H9 (cell line): ENCODE measurements at regions not wholly inside any gene's neighbourhood (a gene's known extent, or its start where the extent isn't known, plus 50 kb on each side); places are given as distances from the start of the nearest gene placed in this dataset.

Experiments used
- DNase-seq: peaks from one replicate; pipeline ENCODE4 v3.0.0-alpha.2; 2017
- H2AFZ ChIP-seq: one replicate; pipeline ENCODE4 v1.6.1; 2013; ENCODE audit warnings: mild to moderate bottlenecking, low read length, control low read depth, moderate library complexity
- H2AK5ac ChIP-seq: 2 replicates; pipeline ENCODE4 v1.6.1; 2013; ENCODE audit warnings: low read length, control low read depth, mixed read lengths; ENCODE audit not compliant: insufficient read length
- H2BK120ac ChIP-seq: one replicate; pipeline ENCODE4 v1.6.1; 2013; ENCODE audit warnings: low read depth, mild to moderate bottlenecking, low read length, control low read depth, inconsistent platforms; ENCODE audit not compliant: poor library complexity, severe bottlenecking
- H2BK12ac ChIP-seq: 2 replicates; pipeline ENCODE4 v1.6.1; 2013; ENCODE audit warnings: low read length, control low read depth, mixed read lengths, low read depth; ENCODE audit not compliant: insufficient read length
- H2BK15ac ChIP-seq: 2 replicates; pipeline ENCODE4 v1.6.1; 2013; ENCODE audit warnings: low read depth, low read length, control low read depth
- H2BK20ac ChIP-seq: one replicate; pipeline ENCODE4 v1.6.1; 2013; ENCODE audit warnings: low read depth, mild to moderate bottlenecking, low read length, control low read depth, inconsistent platforms; ENCODE audit not compliant: poor library complexity, severe bottlenecking
- H2BK5ac ChIP-seq: 2 replicates; pipeline ENCODE4 v1.6.1; 2013; ENCODE audit warnings: low read length, control low read depth, mixed read lengths; ENCODE audit not compliant: insufficient read length
- H3K14ac ChIP-seq: 2 replicates; pipeline ENCODE4 v1.6.1; 2013; ENCODE audit warnings: low read length, control low read depth; ENCODE audit not compliant: insufficient read depth
- H3K18ac ChIP-seq: 2 replicates; pipeline ENCODE4 v1.6.1; 2013; ENCODE audit warnings: low read depth, mild to moderate bottlenecking, mixed read lengths, low read length, control low read depth; ENCODE audit not compliant: insufficient read length
- H3K23ac ChIP-seq: 2 replicates; pipeline ENCODE4 v1.6.1; 2013; ENCODE audit warnings: low read length, control low read depth, mixed read lengths, low read depth; ENCODE audit not compliant: insufficient read length
- H3K23me2 ChIP-seq: 2 replicates; pipeline ENCODE4 v1.6.1; 2013; ENCODE audit warnings: low read depth, mild to moderate bottlenecking, mixed read lengths, low read length, control low read depth; ENCODE audit not compliant: insufficient read length, poor library complexity, severe bottlenecking
- H3K27ac ChIP-seq: 2 replicates; pipeline ENCODE4 v1.5.1; 2013; ENCODE audit warnings: low read length, control low read depth, mixed read lengths, low read depth; ENCODE audit not compliant: insufficient read length
- H3K27me3 ChIP-seq: 2 replicates; pipeline ENCODE4 v1.6.1; 2013; ENCODE audit warnings: low read length, control low read depth, inconsistent platforms; ENCODE audit not compliant: insufficient read depth
- H3K4ac ChIP-seq: 2 replicates; pipeline ENCODE4 v1.6.1; 2013; ENCODE audit warnings: low read depth, mild to moderate bottlenecking, control low read depth, inconsistent platforms, low read length, moderate library complexity
- H3K4me1 ChIP-seq: 2 replicates; pipeline ENCODE4 v1.6.1; 2013; ENCODE audit warnings: low read length, control low read depth, inconsistent platforms; ENCODE audit not compliant: insufficient read depth
- H3K4me2 ChIP-seq: 2 replicates; pipeline ENCODE4 v1.6.1; 2013; ENCODE audit warnings: low read length, control low read depth, mixed read lengths; ENCODE audit not compliant: insufficient read length, insufficient read depth
- H3K56ac ChIP-seq: 2 replicates; pipeline ENCODE4 v1.6.1; 2013; ENCODE audit warnings: low read depth, mild to moderate bottlenecking, mixed read lengths, low read length, control low read depth; ENCODE audit not compliant: insufficient read length
- H3K79me1 ChIP-seq: 2 replicates; pipeline ENCODE4 v1.6.1; 2013; ENCODE audit warnings: low read depth, mild to moderate bottlenecking, moderate library complexity, low read length, control low read depth, inconsistent platforms; ENCODE audit not compliant: insufficient read depth, poor library complexity, severe bottlenecking
- H3K79me2 ChIP-seq: 2 replicates; pipeline ENCODE4 v1.6.1; 2013; ENCODE audit warnings: low read length, control low read depth, inconsistent platforms; ENCODE audit not compliant: insufficient read depth
- H3K9ac ChIP-seq: 2 replicates; pipeline ENCODE4 v1.6.1; 2013; ENCODE audit warnings: low read length, control low read depth, mixed read lengths; ENCODE audit not compliant: insufficient read length; ENCODE audit errors: extremely low read depth
- H3K9me3 ChIP-seq: one replicate; pipeline ENCODE4 v1.6.1; 2013; ENCODE audit warnings: low read depth, low read length, inconsistent platforms; ENCODE audit not compliant: control insufficient read depth
- H3T11ph ChIP-seq: one replicate; pipeline ENCODE4 v1.6.1; 2013; ENCODE audit warnings: mild to moderate bottlenecking, low read length, control low read depth, inconsistent platforms
- H4K20me1 ChIP-seq: one replicate; pipeline ENCODE4 v1.6.1; 2013; ENCODE audit not compliant: control insufficient read depth, insufficient read length, insufficient read depth
- H4K5ac ChIP-seq: 2 replicates; pipeline ENCODE4 v1.6.1; 2013; ENCODE audit warnings: low read depth, mild to moderate bottlenecking, mixed read lengths, low read length, control low read depth; ENCODE audit not compliant: insufficient read length
- H4K8ac ChIP-seq: replicated peaks from 2 replicates; pipeline ENCODE4 v1.6.1; 2013; ENCODE audit warnings: low read length, control low read depth, mixed read lengths, low read depth; ENCODE audit not compliant: insufficient read length
- H4K91ac ChIP-seq: 2 replicates; pipeline ENCODE4 v1.6.1; 2013; ENCODE audit warnings: low read depth, mild to moderate bottlenecking, moderate library complexity, mixed read lengths, low read length, control low read depth; ENCODE audit not compliant: insufficient read length
- H3K27ac Mint-ChIP-seq, 3 experiments: 2 replicates in 2 of 3; 3 replicates in 1 of 3; pipeline ENCODE4 v1.8.0; 2020 to 2021; ENCODE audit warnings: mixed read lengths in 3 of 3, mild to moderate bottlenecking in 1 of 3, moderate library complexity in 1 of 3
- H3K27me3 Mint-ChIP-seq: 2 replicates; pipeline ENCODE4 v1.8.0; 2021; ENCODE audit warnings: low read depth, mild to moderate bottlenecking, moderate library complexity, mixed read lengths
- H3K36me3 Mint-ChIP-seq, 3 experiments: 2 replicates in 2 of 3; 3 replicates in 1 of 3; pipeline ENCODE4 v1.8.0; 2020 to 2021; ENCODE audit warnings: low read depth in 3 of 3, mixed read lengths in 3 of 3; ENCODE audit not compliant: insufficient read depth in 1 of 3
- H3K4me1 Mint-ChIP-seq, 2 experiments: 2 replicates each; pipeline ENCODE4 v1.8.0; 2020; ENCODE audit warnings: mixed read lengths in 2 of 2
- H3K4me3 Mint-ChIP-seq, 2 experiments: 2 replicates in 1 of 2; 3 replicates in 1 of 2; pipeline ENCODE4 v1.8.0; 2020 to 2021; ENCODE audit warnings: mild to moderate bottlenecking in 2 of 2, mixed read lengths in 2 of 2, moderate library complexity in 1 of 2
- H3K9me3 Mint-ChIP-seq, 2 experiments: 2 replicates in 1 of 2; 3 replicates in 1 of 2; pipeline ENCODE4 v1.8.0; 2020; ENCODE audit warnings: mild to moderate bottlenecking in 2 of 2, mixed read lengths in 2 of 2, moderate library complexity in 1 of 2
- WGBS: extraction: QIAGEN DNeasy Blood & Tissue Kit; methylation state at CpG from one replicate; pipeline ENCODE4 v1.1.7; 2013; ENCODE audit warnings: missing lambda C conversion rate, low lambda C conversion rate, mixed read lengths; ENCODE audit not compliant: insufficient read length; ENCODE audit errors: extremely low coverage; 5-methylcytosine and 5-hydroxymethylcytosine counted together
- TF ChIP-seq, protein P1 (sequence below): fragments of 200-600 bp; sonication (generic); conservative IDR thresholded peaks from 3 replicates; pipeline ENCODE4 v1.8.0; 2021; ENCODE audit warnings: antibody characterized with exemption, mild to moderate bottlenecking

DNA sequence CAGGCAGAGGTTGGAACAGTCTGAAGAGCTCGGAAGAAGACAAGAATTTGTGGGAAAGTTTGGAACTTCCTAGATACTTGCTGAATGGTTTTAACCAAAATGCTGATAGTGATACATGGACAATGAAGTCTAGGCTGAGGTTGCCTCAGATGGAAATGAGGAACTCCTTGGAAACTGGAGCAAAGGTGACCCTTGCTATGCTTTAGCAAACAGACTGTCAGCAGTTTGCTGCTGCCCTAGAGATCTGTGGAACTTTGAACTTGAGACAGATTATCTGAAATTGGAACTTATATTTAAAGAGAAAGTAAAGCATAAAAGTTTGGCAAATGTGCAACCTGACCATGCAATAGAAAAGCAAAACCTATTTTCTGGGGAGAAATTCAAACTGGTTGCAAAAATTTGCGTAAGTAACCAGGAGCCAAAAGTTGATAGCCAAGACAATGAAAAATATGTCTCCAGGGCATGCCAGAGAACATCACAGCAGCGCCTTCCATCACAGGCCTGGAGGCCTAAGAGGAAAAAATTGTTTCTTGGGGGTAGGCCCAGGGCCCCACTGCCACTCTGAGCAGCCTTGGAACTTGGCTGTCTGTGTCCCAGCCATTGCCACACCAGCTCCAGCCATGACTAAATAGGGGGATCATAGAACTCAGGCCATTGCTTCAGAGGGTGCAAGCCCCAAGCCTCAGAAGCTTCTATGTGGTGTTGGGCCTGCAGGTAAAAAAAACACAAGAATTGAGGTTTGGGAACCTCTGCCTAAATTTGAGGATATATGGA is 675.3 kb downstream of the LTN1 start:
- Mint-ChIP-seq H3K4me1 (peaks cover 0 to 3% of the 10 kb centered on the region in 2 experiments; a peak in 1 of 4 replicates), H3K9me3 (peaks cover 11 to 12% of the 10 kb centered on the region in 2 experiments; a peak in 4 of 5 replicates), H3K4me3 (no peak overlapping the region), H3K27ac (no peak overlapping the region), H3K27me3 (no peaks in the 10 kb centered on the region; the same call in 1 of the 2 replicates), H3K36me3 (peaks cover 7 to 26% (median 7%) of the 10 kb centered on the region in 3 experiments)
- TF ChIP-seq, protein P1, sequence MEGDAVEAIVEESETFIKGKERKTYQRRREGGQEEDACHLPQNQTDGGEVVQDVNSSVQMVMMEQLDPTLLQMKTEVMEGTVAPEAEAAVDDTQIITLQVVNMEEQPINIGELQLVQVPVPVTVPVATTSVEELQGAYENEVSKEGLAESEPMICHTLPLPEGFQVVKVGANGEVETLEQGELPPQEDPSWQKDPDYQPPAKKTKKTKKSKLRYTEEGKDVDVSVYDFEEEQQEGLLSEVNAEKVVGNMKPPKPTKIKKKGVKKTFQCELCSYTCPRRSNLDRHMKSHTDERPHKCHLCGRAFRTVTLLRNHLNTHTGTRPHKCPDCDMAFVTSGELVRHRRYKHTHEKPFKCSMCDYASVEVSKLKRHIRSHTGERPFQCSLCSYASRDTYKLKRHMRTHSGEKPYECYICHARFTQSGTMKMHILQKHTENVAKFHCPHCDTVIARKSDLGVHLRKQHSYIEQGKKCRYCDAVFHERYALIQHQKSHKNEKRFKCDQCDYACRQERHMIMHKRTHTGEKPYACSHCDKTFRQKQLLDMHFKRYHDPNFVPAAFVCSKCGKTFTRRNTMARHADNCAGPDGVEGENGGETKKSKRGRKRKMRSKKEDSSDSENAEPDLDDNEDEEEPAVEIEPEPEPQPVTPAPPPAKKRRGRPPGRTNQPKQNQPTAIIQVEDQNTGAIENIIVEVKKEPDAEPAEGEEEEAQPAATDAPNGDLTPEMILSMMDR, result no peak
- Histone ChIP-seq H3K56ac (no peak overlapping the region), H2BK15ac (no peak overlapping the region), H3K4ac (no peak overlapping the region), H3K23ac (no peak overlapping the region), H4K5ac (no peak overlapping the region), H3K79me2 (no peaks in the 10 kb centered on the region), H4K20me1 (no peaks in the 10 kb centered on the region), H3K79me1 (no peaks in the 10 kb centered on the region), H3K14ac (no peak overlapping the region), H3K4me2 (no peak overlapping the region), H2AK5ac (no peak overlapping the region), H3K4me1 (no peaks in the 10 kb centered on the region), H4K91ac (no peak overlapping the region), H2BK120ac (no peak overlapping the region), H3K27me3 (no peaks in the 10 kb centered on the region), H2BK20ac (no peak overlapping the region), H2AFZ (no peak overlapping the region), H3T11ph (no peak overlapping the region), H2BK5ac (no peak overlapping the region), H3K23me2 (no peaks in the 10 kb centered on the region), H3K9me3 (no peaks in the 10 kb centered on the region), H2BK12ac (no peak overlapping the region), H3K9ac (no peak overlapping the region), H3K27ac (no peak overlapping the region), H3K18ac (no peak overlapping the region), H4K8ac (no peak overlapping the region)
- DNase-seq, result no peak
- WGBS, result no CpG with 5 or more reads among the region's 3 CpGs
